HCT116 (cell line): ENCODE measurements at regions not wholly inside any gene's neighbourhood (a gene's known extent, or its start where the extent isn't known, plus 50 kb on each side); places are given as distances from the start of the nearest gene placed in this dataset.

Source experiments
- ATAC-seq: fragments of 200-7000 bp; cut with Tn5 transposase; 2 replicates; pipeline ENCODE4 v1.9.1; 2020; ENCODE audit warnings: mild to moderate bottlenecking, moderate library complexity
- BruUV-seq: library from RNA; stranded (reverse); fragments of 400-500 nt; replicated peaks from 2 replicates; lab custom pipeline; 2021; lab: Mats Ljungman, UMichigan
- CTCF ChIA-PET: fragments of 300-600 bp; sonication (Branson Sonifier 250); formaldehyde crosslinking; loops from one replicate; lab custom pipeline; 2021; ENCODE audit warnings: antibody characterized with exemption; lab: Charles Lee
- POLR2A ChIA-PET: fragments of 300-600, 350-600 bp; sonication (Branson Sonifier 250); formaldehyde crosslinking; loops from one replicate; lab custom pipeline; 2021; ENCODE audit warnings: antibody characterized with exemption; lab: Charles Lee
- RAD21 ChIA-PET, 2 experiments: fragments of 300-600 bp; sonication (Branson Sonifier 250); formaldehyde crosslinking; loops; one replicate each; lab custom pipeline; 2023; ENCODE audit warnings: low total read pairs in 2 of 2; ENCODE audit not compliant: uncharacterized antibody in 2 of 2, unreplicated experiment in 2 of 2, low non-redundant PET in 1 of 2; lab: Charles Lee
- DNase-seq: peaks from one replicate; pipeline ENCODE4 v3.0.0-alpha.2; 2010; ENCODE audit warnings: low read depth, low spot score
- H2AFZ ChIP-seq: fragments of 200-600 bp; shearing (Covaris generic), sonication (generic); 2 replicates; pipeline ENCODE4 v1.6.1; 2017; ENCODE audit warnings: low read depth, mixed run types, mixed read lengths, antibody characterized with exemption, low read length; ENCODE audit not compliant: poor library complexity, severe bottlenecking
- H3K27ac ChIP-seq: 2 replicates; pipeline ENCODE4 v1.5.1; 2012; ENCODE audit warnings: low read depth, low read length
- H3K27me3 ChIP-seq: fragments of 200-600 bp; sonication (generic); 2 replicates; pipeline ENCODE4 v1.6.1; 2016; ENCODE audit warnings: mixed run types, low read length, mixed read lengths; ENCODE audit not compliant: insufficient read depth
- H3K36me3 ChIP-seq, 2 experiments: fragments of 200-500 bp in 1 of 2; fragments of 200-600 bp in 1 of 2; sonication (Bioruptor generic) in 1 of 2; sonication (generic) in 1 of 2; 2 replicates each; pipeline versions ENCODE4 v1.5.1 to v1.6.1; 2014 to 2016; ENCODE audit warnings: low read length in 2 of 2, inconsistent platforms in 1 of 2, mixed read lengths in 1 of 2, mixed run types in 1 of 2; ENCODE audit not compliant: insufficient read depth in 2 of 2, control insufficient read depth in 1 of 2
- H3K4me1 ChIP-seq, 2 experiments: fragments of 200-600 bp in 1 of 2; sonication (generic) in 1 of 2; 2 replicates each; pipeline versions ENCODE4 v1.5.1 to v1.6.1; 2012 to 2017; ENCODE audit warnings: low read length in 2 of 2, inconsistent platforms in 1 of 2, mild to moderate bottlenecking in 1 of 2, mixed read lengths in 1 of 2, mixed run types in 1 of 2, moderate library complexity in 1 of 2; ENCODE audit not compliant: insufficient read depth in 2 of 2, control insufficient read depth in 1 of 2
- H3K4me2 ChIP-seq: fragments of 200-600 bp; sonication (generic); 2 replicates; pipeline ENCODE4 v1.6.1; 2017; ENCODE audit warnings: mixed run types, low read length, mixed read lengths
- H3K4me3 ChIP-seq, 2 experiments: fragments of 200-600 bp in 1 of 2; sonication (generic) in 1 of 2; replicated peaks in 1 of 2; 2 replicates each; pipeline ENCODE4 v1.5.1; 2011 to 2016; ENCODE audit warnings: low read length in 2 of 2, control low read depth in 1 of 2, low read depth in 1 of 2, mild to moderate bottlenecking in 1 of 2, mixed read lengths in 1 of 2, mixed run types in 1 of 2
- H3K79me2 ChIP-seq: fragments of 200-600 bp; sonication (generic); 2 replicates; pipeline ENCODE4 v1.6.1; 2017; ENCODE audit warnings: mild to moderate bottlenecking, mixed run types, low read length, moderate library complexity, mixed read lengths; ENCODE audit not compliant: insufficient read depth
- H3K9ac ChIP-seq: fragments of 200-600 bp; sonication (generic); 2 replicates; pipeline ENCODE4 v1.6.1; 2016; ENCODE audit warnings: low read length, mixed read lengths
- H3K9me2 ChIP-seq: fragments of 200-600 bp; sonication (generic), shearing (Covaris generic); 2 replicates; pipeline ENCODE4 v1.6.1; 2017; ENCODE audit warnings: mixed run types, mild to moderate bottlenecking, moderate library complexity; ENCODE audit not compliant: insufficient read depth
- H3K9me3 ChIP-seq, 2 experiments: fragments of 200-500 bp in 1 of 2; fragments of 200-600 bp in 1 of 2; sonication (Bioruptor generic) in 1 of 2; sonication (generic) in 1 of 2; 2 replicates each; pipeline ENCODE4 v1.6.1; 2014 to 2017; ENCODE audit warnings: low read length in 2 of 2, mixed read lengths in 2 of 2, inconsistent platforms in 1 of 2, low read depth in 1 of 2, mild to moderate bottlenecking in 1 of 2, mixed run types in 1 of 2, moderate library complexity in 1 of 2; ENCODE audit not compliant: control insufficient read depth in 1 of 2, insufficient read depth in 1 of 2
- H4K20me1 ChIP-seq: fragments of 200-600 bp; sonication (generic), shearing (Covaris generic); 2 replicates; pipeline ENCODE4 v1.6.1; 2017; ENCODE audit warnings: mixed run types, mild to moderate bottlenecking, moderate library complexity; ENCODE audit not compliant: insufficient read depth
- CBX3 ChIP-seq: IDR thresholded peaks from 2 replicates; pipeline ENCODE4 v1.6.1; 2012; ENCODE audit warnings: low read depth
- CEBPB ChIP-seq: IDR thresholded peaks from 2 replicates; pipeline ENCODE4 v1.6.1; 2012; ENCODE audit warnings: low read depth
- EGR1 ChIP-seq: IDR thresholded peaks from 2 replicates; pipeline ENCODE4 v1.6.1; 2012; ENCODE audit warnings: low read depth
- ELF1 ChIP-seq: IDR thresholded peaks from 2 replicates; pipeline ENCODE4 v1.6.1; 2012; ENCODE audit warnings: low read depth, borderline replicate concordance
- EZH2 ChIP-seq: fragments of 200-600 bp; sonication (generic); IDR thresholded peaks from 2 replicates; pipeline ENCODE4 v1.6.1; 2017; ENCODE audit warnings: antibody characterized with exemption, mixed run types
- EZH2phosphoT487 ChIP-seq: fragments of 200-600 bp; IDR thresholded peaks from 2 replicates; pipeline ENCODE4 v1.6.1; 2018; ENCODE audit warnings: antibody characterized with exemption, borderline replicate concordance
- FOSL1 ChIP-seq: IDR thresholded peaks from 2 replicates; pipeline ENCODE4 v1.6.1; 2012; ENCODE audit warnings: low read depth
- JUND ChIP-seq: IDR thresholded peaks from 2 replicates; pipeline ENCODE4 v1.6.1; 2012
- POLR2AphosphoS5 ChIP-seq: IDR thresholded peaks from 2 replicates; pipeline ENCODE4 v1.6.1; 2011; ENCODE audit warnings: mild to moderate bottlenecking, low read depth, low read length, moderate library complexity
- RAD21 ChIP-seq: IDR thresholded peaks from 2 replicates; pipeline ENCODE4 v1.6.1; 2012; ENCODE audit warnings: low read depth, mild to moderate bottlenecking
- SIN3A ChIP-seq: IDR thresholded peaks from 2 replicates; pipeline ENCODE4 v1.6.1; 2012; ENCODE audit warnings: low read depth
- SP1 ChIP-seq: IDR thresholded peaks from 2 replicates; pipeline ENCODE4 v1.6.1; 2012; ENCODE audit warnings: low read depth
- SRF ChIP-seq: IDR thresholded peaks from 2 replicates; pipeline ENCODE4 v1.6.1; 2012; ENCODE audit warnings: low read depth
- TCF7L2 ChIP-seq: IDR thresholded peaks from 2 replicates; pipeline ENCODE4 v1.7.0; 2011; ENCODE audit warnings: borderline replicate concordance, inconsistent platforms; ENCODE audit not compliant: insufficient read depth, insufficient read length; ENCODE audit errors: extremely low read depth
- YY1 ChIP-seq: IDR thresholded peaks from 2 replicates; pipeline ENCODE4 v1.6.1; 2011; ENCODE audit warnings: low read length, low read depth, moderate library complexity, mild to moderate bottlenecking; ENCODE audit not compliant: insufficient replicate concordance; ENCODE audit errors: extremely low read depth
- ZNF274 ChIP-seq: fragments of 200-500 bp; sonication (Bioruptor generic); IDR thresholded peaks from 2 replicates; pipeline ENCODE4 v1.6.1; 2014; ENCODE audit warnings: mild to moderate bottlenecking, low read depth, low read length, inconsistent platforms
- intact Hi-C: fragments of 100-400 bp; cut with micrococcal nuclease; formaldehyde crosslinking; loops from 2 replicates; pipeline ENCODE4 v1.10.0; 2022
- TF ChIP-seq, protein P1 (sequence below): IDR thresholded peaks from 2 replicates; pipeline ENCODE4 v1.6.1; 2012
- TF ChIP-seq, protein P2 (sequence below): IDR thresholded peaks from 2 replicates; pipeline ENCODE4 v1.6.1; 2012; ENCODE audit warnings: low read depth

DNA sequence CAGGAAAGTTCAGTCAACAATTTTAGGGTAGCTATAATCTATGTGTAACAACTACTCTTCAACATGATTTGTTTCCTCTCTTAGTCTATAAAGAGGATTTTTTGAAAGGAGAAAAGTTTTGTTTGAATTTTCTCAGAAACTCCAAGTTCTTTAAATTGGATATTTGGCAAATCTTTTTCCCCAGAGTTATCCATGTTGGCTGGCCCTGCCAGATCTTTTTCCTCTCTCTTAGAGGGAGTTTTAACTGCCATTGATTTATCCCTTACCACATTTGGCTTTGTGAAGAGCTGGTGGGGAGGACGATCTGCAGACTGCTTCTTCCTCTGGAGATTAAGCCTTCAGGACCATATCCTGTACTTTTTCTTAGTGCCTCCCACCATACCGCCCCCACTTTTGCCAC, 64.9 kb upstream of the ROPN1 start:
- Histone ChIP-seq H3K27me3 (peaks cover 81% of the 10 kb centered on the region), H3K27ac (no peak overlapping the region), H2AFZ (no peak overlapping the region), H3K9ac (no peak overlapping the region), H3K36me3 (no peaks in the 10 kb centered on the region), H3K4me3 (no peak overlapping the region), H3K4me2 (no peak overlapping the region), H3K4me1 (no peaks in the 10 kb centered on the region), H3K9me3 (no peaks in the 10 kb centered on the region), H3K79me2 (no peaks in the 10 kb centered on the region), H3K9me2 (no peaks in the 10 kb centered on the region)
- intact Hi-C loops, result no loop called here
- DNase-seq (no peak), ATAC-seq (no peak)
- ChIA-PET CTCF (no interaction called here), RAD21 (no interaction called here), POLR2A (no interaction called here)
- no TSS peak for BruUV-seq
- TF ChIP-seq, protein P1, sequence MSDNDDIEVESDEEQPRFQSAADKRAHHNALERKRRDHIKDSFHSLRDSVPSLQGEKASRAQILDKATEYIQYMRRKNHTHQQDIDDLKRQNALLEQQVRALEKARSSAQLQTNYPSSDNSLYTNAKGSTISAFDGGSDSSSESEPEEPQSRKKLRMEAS, result no peak
- TF ChIP-seq SRF (no peak), POLR2AphosphoS5 (no peak), FOSL1 (no peak), CBX3 (no peak), SIN3A (no peak), JUND (no peak), CEBPB (no peak), YY1 (no peak), TCF7L2 (no peak), EZH2 (no peak), ZNF274 (no peak), EZH2phosphoT487 (no peak)
- TF ChIP-seq, all 23 proteins: peak for 0
- no peaks in the 10 kb centered on the region for H4K20me1 ChIP-seq

DNA sequence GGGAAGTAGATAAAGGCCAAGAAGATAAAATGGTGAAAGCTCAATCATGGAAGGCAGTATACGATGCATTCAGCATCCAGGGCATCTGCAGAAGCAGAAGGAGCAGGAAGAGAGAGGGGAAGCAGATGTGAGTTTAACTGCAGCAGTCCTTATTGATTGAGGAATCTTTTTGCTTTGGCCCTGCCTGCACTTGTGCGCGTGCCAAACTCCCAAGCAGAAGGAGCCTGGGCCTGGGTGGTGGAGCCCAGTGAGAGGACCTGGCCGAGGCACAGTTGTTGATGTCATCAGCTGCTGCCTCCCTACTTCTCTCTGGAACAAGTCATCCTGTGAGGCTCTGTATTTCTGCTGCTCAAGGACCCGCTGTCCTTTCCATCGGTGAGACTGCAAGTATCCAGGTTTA, 65.5 kb upstream of the ROPN1 start:
- Histone ChIP-seq H3K36me3 (no peaks in the 10 kb centered on the region), H3K4me2 (no peak overlapping the region), H2AFZ (no peak overlapping the region), H3K27me3 (peaks cover 81% of the 10 kb centered on the region), H3K9ac (no peak overlapping the region), H3K9me3 (no peaks in the 10 kb centered on the region), H3K79me2 (no peaks in the 10 kb centered on the region), H3K9me2 (no peaks in the 10 kb centered on the region), H3K27ac (no peak overlapping the region), H3K4me3 (no peak overlapping the region), H4K20me1 (no peaks in the 10 kb centered on the region), H3K4me1 (no peaks in the 10 kb centered on the region)
- BruUV-seq, result no TSS peak
- intact Hi-C loops, result no loop called here
- ChIA-PET CTCF (no interaction called here), POLR2A (no interaction called here), RAD21 (no interaction called here)
- ATAC-seq, result no peak
- DNase-seq, result no peak
- TF ChIP-seq ZNF274 (no peak), YY1 (no peak), JUND (no peak), EGR1 (no peak), CEBPB (no peak), RAD21 (no peak), SP1 (no peak), EZH2 (no peak), TCF7L2 (no peak), ELF1 (no peak), CBX3 (no peak), FOSL1 (no peak)
- TF ChIP-seq, protein P2, sequence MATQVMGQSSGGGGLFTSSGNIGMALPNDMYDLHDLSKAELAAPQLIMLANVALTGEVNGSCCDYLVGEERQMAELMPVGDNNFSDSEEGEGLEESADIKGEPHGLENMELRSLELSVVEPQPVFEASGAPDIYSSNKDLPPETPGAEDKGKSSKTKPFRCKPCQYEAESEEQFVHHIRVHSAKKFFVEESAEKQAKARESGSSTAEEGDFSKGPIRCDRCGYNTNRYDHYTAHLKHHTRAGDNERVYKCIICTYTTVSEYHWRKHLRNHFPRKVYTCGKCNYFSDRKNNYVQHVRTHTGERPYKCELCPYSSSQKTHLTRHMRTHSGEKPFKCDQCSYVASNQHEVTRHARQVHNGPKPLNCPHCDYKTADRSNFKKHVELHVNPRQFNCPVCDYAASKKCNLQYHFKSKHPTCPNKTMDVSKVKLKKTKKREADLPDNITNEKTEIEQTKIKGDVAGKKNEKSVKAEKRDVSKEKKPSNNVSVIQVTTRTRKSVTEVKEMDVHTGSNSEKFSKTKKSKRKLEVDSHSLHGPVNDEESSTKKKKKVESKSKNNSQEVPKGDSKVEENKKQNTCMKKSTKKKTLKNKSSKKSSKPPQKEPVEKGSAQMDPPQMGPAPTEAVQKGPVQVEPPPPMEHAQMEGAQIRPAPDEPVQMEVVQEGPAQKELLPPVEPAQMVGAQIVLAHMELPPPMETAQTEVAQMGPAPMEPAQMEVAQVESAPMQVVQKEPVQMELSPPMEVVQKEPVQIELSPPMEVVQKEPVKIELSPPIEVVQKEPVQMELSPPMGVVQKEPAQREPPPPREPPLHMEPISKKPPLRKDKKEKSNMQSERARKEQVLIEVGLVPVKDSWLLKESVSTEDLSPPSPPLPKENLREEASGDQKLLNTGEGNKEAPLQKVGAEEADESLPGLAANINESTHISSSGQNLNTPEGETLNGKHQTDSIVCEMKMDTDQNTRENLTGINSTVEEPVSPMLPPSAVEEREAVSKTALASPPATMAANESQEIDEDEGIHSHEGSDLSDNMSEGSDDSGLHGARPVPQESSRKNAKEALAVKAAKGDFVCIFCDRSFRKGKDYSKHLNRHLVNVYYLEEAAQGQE, result no peak
- TF ChIP-seq, protein P1, result no peak
